ENCODE measurements at regions not wholly inside any gene's neighbourhood (a gene's known extent, or its start where the extent isn't known, plus 50 kb on each side); places are given as distances from the start of the nearest gene placed in this dataset.

DNA sequence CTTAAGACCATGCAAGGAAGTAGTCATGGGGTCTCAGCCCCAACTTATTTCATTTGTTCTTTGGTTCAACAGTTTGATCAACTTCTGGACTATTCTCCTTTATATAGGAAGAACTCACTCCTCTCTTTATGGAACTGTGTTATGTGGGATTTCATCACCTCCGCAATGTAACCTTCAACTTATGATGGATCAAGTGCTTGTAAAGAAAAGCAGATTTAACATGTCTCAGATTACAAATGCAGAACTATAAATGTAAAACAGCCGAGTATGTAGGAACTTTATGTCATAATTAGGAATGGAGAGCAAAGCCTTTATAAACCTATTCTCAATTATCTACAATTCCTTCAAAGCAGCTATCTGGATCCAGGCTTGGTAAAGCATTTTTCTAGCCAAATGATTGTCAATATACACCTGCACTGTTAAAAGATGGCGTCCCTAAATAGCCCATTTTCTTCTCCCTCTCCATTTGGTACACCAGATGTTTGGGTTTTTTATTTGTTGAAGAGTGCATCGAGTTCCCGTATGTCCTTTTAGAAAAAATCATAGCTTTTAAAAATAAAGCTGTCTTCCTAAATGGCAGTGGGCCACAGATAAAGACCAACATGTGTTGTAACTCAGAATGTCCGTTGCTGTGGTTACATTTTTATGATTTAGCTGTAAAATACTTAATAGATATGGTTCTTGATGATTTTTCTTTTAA, 985.1 kb upstream of the SLC35B3 start:
- H2AFZ ChIP-seq (ENCODE audit: low read depth, low read length), result no peak overlapping the region
- no peaks in the 10 kb centered on the region for H3K36me3 ChIP-seq (ENCODE audit: control insufficient read depth in 2 of 2, extremely low read depth in 1 of 2, insufficient read depth in 2 of 2, low read length in 2 of 2)
- no peaks in the 10 kb centered on the region for H4K20me1 ChIP-seq (replicated peaks; ENCODE audit: control insufficient read depth, extremely low read depth, insufficient read depth, low read length)
- ChIA-PET POLR2A (no interaction called here), CTCF (no interaction called here)
- FAIRE-seq (no peak), DNase-seq (ENCODE audit: low read depth, low spot score) (no peak)
- H3K4me1 ChIP-seq (ENCODE audit: control insufficient read depth, extremely low read depth, insufficient read depth, low read length), result no peaks in the 10 kb centered on the region
- H3K27me3 ChIP-seq (ENCODE audit: control insufficient read depth in 2 of 2, insufficient read depth in 2 of 2, low read length in 2 of 2), result no peaks in the 10 kb centered on the region
- intact Hi-C loops (cut with micrococcal nuclease) (no loop called here), dilution Hi-C loops (cut with MboI; ENCODE audit: extremely low pct_ligation_motif_present, low sequenced_read_pairs) (no loop called here)
- H3K27ac ChIP-seq (ENCODE audit: insufficient read depth, low read depth, low read length), result no peak overlapping the region
- no peak overlapping the region for H3K9ac ChIP-seq (replicated peaks; ENCODE audit: extremely low read depth, insufficient read depth, low read length)
- BruUV-seq (replicated peaks), result no TSS peak
- H3K9me3 ChIP-seq (replicated peaks; ENCODE audit: control insufficient read depth, insufficient read depth, low read length), result no peaks in the 10 kb centered on the region
- H3K4me2 ChIP-seq (ENCODE audit: insufficient read depth, low read length), result no peak overlapping the region
- H3K4me3 ChIP-seq (replicated peaks in 1 of 3; ENCODE audit: insufficient read depth in 1 of 3, low read depth in 1 of 3, low read length in 3 of 3), result no peak overlapping the region
- no peaks in the 10 kb centered on the region for H3K79me2 ChIP-seq (ENCODE audit: control insufficient read depth, insufficient read depth, low read length)
- TF ChIP-seq, protein P1, sequence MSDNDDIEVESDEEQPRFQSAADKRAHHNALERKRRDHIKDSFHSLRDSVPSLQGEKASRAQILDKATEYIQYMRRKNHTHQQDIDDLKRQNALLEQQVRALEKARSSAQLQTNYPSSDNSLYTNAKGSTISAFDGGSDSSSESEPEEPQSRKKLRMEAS (IDR thresholded peaks at IDR 0.05; ENCODE audit: insufficient read depth, insufficient read length), result no peak
- TF ChIP-seq FOS (IDR thresholded peaks at IDR 0.05; ENCODE audit: borderline replicate concordance, insufficient read depth, low read length), result no peak
- TF ChIP-seq, protein P2, sequence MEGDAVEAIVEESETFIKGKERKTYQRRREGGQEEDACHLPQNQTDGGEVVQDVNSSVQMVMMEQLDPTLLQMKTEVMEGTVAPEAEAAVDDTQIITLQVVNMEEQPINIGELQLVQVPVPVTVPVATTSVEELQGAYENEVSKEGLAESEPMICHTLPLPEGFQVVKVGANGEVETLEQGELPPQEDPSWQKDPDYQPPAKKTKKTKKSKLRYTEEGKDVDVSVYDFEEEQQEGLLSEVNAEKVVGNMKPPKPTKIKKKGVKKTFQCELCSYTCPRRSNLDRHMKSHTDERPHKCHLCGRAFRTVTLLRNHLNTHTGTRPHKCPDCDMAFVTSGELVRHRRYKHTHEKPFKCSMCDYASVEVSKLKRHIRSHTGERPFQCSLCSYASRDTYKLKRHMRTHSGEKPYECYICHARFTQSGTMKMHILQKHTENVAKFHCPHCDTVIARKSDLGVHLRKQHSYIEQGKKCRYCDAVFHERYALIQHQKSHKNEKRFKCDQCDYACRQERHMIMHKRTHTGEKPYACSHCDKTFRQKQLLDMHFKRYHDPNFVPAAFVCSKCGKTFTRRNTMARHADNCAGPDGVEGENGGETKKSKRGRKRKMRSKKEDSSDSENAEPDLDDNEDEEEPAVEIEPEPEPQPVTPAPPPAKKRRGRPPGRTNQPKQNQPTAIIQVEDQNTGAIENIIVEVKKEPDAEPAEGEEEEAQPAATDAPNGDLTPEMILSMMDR (IDR thresholded peaks at IDR 0.05; ENCODE audit: extremely low read depth in 1 of 2, insufficient read depth in 1 of 2, low read depth in 1 of 2, low read length in 2 of 2), result no peak
- no peaks in the 10 kb centered on the region for H3K9me1 ChIP-seq (replicated peaks; ENCODE audit: control insufficient read depth, extremely low read depth, insufficient read depth, low read length)

DNA sequence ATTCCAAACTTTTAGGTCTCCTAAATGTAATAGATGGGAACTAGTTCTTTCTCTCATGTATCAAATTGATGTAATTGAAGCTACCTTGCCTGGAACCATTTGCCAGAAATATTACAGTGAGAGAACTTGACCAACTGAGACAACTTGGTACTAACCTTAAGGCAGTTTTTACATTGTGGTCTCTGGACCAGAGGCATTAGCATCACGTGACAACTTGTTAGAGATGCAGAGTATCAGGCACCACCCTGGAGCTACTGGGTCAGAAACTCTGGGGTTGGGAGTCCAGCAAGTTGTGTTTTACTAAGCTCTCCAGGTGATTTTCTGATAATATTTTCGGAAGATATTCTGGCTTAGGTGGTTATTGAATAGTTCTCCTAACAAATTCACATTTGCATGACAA, 982.1 kb upstream of the SLC35B3 start:
- H3K79me2 ChIP-seq (ENCODE audit: control insufficient read depth, insufficient read depth, low read length), result no peaks in the 10 kb centered on the region
- H3K4me1 ChIP-seq (ENCODE audit: control insufficient read depth, extremely low read depth, insufficient read depth, low read length), result no peaks in the 10 kb centered on the region
- no peak overlapping the region for H3K4me2 ChIP-seq (ENCODE audit: insufficient read depth, low read length)
- POLR2A ChIA-PET, result no interaction called here
- H4K20me1 ChIP-seq (replicated peaks; ENCODE audit: control insufficient read depth, extremely low read depth, insufficient read depth, low read length), result no peaks in the 10 kb centered on the region
- DNase-seq (ENCODE audit: low read depth, low spot score) (no peak), FAIRE-seq (no peak)
- no TSS peak for BruUV-seq (replicated peaks)
- no peak overlapping the region for H3K9ac ChIP-seq (replicated peaks; ENCODE audit: extremely low read depth, insufficient read depth, low read length)
- no peaks in the 10 kb centered on the region for H3K9me3 ChIP-seq (replicated peaks; ENCODE audit: control insufficient read depth, insufficient read depth, low read length)
- dilution Hi-C loops (cut with MboI; ENCODE audit: extremely low pct_ligation_motif_present, low sequenced_read_pairs), result no loop called here
- no peaks in the 10 kb centered on the region for H3K9me1 ChIP-seq (replicated peaks; ENCODE audit: control insufficient read depth, extremely low read depth, insufficient read depth, low read length)
- TF ChIP-seq, protein P2 (IDR thresholded peaks at IDR 0.05; ENCODE audit: extremely low read depth in 1 of 2, insufficient read depth in 1 of 2, low read depth in 1 of 2, low read length in 2 of 2), result no peak
- TF ChIP-seq FOS (IDR thresholded peaks at IDR 0.05; ENCODE audit: borderline replicate concordance, insufficient read depth, low read length) (no peak), POLR2AphosphoS5 (IDR thresholded peaks at IDR 0.05; ENCODE audit: insufficient read depth, low read depth, low read length) (no peak), GATA2 (IDR thresholded peaks at IDR 0.05; ENCODE audit: insufficient read depth, insufficient read length, low read depth, low read length) (no peak), MYC (IDR thresholded peaks at IDR 0.05; ENCODE audit: low read depth, low read length) (no peak), POLR2A (IDR thresholded peaks at IDR 0.05; ENCODE audit: low read depth, low read length) (no peak), EZH2 (IDR thresholded peaks at IDR 0.05; ENCODE audit: borderline replicate concordance, low read depth, low read length, severe bottlenecking) (no peak), JUN (IDR thresholded peaks at IDR 0.05; ENCODE audit: borderline replicate concordance, insufficient read depth, insufficient read length, low read depth) (no peak)
- TF ChIP-seq, protein P1 (IDR thresholded peaks at IDR 0.05; ENCODE audit: insufficient read depth, insufficient read length), result no peak
- intact Hi-C loops (cut with micrococcal nuclease), result no loop called here
- H3K27ac ChIP-seq (ENCODE audit: insufficient read depth, low read depth, low read length), result no peak overlapping the region
- CTCF ChIA-PET, result no interaction called here
- H2AFZ ChIP-seq (ENCODE audit: low read depth, low read length), result no peak overlapping the region
- H3K4me3 ChIP-seq (replicated peaks in 1 of 3; ENCODE audit: insufficient read depth in 1 of 3, low read depth in 1 of 3, low read length in 3 of 3), result no peak overlapping the region
- H3K27me3 ChIP-seq (ENCODE audit: control insufficient read depth in 2 of 2, insufficient read depth in 2 of 2, low read length in 2 of 2), result no peaks in the 10 kb centered on the region
- H3K36me3 ChIP-seq (ENCODE audit: control insufficient read depth in 2 of 2, extremely low read depth in 1 of 2, insufficient read depth in 2 of 2, low read length in 2 of 2), result no peaks in the 10 kb centered on the region
